ENCODE measurements at regions not wholly inside any gene's neighbourhood (a gene's known extent, or its start where the extent isn't known, plus 50 kb on each side); places are given as distances from the start of the nearest gene placed in this dataset.

DNA sequence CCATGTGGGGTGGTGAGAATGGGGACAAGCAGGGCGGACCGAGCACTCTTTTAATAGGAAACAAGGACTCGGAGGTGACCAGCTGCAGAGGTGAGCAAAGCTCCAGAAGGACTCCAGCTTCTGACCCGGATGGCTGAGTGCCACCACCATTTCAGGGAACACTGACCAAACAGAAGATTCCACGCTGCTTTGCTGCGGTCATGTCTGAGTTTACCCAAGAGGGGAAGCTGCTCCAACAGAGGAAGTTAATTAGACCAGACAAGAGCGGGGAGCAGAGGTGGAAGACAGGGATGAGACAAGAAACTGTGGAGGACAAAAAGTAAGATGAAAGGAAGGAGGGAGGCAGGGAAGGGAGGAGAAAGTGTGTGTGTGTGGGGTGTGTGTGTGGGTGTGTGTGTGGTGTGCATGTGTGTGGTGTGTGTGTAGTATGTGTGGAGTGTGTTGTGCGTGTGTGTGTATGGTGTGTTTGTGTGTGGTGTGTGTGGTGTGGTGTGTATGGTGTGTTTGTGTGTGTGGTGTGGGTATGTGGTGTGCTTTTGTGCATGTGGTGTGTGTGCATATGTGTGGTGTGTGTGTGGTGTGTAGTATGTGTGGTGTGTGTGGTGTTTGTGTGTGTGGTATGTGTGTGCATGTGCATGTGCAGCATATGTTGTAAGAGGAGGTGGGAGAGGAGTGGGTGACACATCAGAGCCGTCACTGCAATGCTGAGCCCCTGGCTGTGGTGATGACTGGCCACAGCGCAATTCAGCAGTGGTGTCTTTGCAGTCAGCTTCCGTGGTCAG is 82.2 kb upstream of the AKIP1 start (continued):
- TF ChIP-seq POLR2AphosphoS5 (IDR thresholded peaks at IDR 0.05; ENCODE audit: low read depth, low read length): no peak
- TF ChIP-seq FOSL2 (IDR thresholded peaks at IDR 0.05; ENCODE audit: borderline replicate concordance, low read depth): no peak
- TF ChIP-seq RFX5 (IDR thresholded peaks at IDR 0.05; ENCODE audit: low read length): no peak
- no peak for TF ChIP-seq NFIC (IDR thresholded peaks at IDR 0.05; ENCODE audit: borderline replicate concordance)

DNA sequence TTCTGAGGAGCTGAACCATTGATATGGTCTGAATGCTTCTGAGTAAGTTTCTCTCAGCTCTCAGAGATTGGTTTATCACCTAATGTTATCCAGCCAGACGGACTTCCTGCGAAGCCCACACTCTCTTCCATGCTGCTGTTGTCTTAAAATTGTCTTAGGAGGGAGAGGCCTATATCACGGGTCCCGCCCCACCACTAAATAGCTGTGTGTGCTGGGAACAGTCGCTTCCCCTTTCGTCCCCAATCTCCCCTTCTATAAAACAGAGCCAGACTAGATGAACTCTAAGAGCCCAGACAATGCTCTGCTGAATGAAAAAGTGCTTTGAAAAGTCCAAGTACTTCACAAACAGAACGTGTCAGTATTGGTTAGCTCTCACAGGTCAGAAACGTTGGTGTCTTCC is 81.4 kb upstream of the AKIP1 start:
- Histone ChIP-seq H3K4me1 (ENCODE audit: control insufficient read depth in 1 of 2, insufficient read depth in 2 of 2, low read depth in 1 of 2, low read length in 1 of 2) (peaks cover 34 to 36% of the 10 kb centered on the region in 2 experiments), H3K9ac (no peak overlapping the region)
- no peak for DNase-seq

More for the DNA sequence above, 81.4 kb upstream of the AKIP1 start:
- no peaks in the 10 kb centered on the region for H3K9me2 ChIP-seq
- H3K36me3 ChIP-seq (replicated peaks in 1 of 2; ENCODE audit: control insufficient read depth in 1 of 2, insufficient read depth in 2 of 2, low read length in 1 of 2): peaks cover 2 to 15% of the 10 kb centered on the region in 2 experiments
- H3K79me2 ChIP-seq (ENCODE audit: insufficient read depth): peaks cover 15% of the 10 kb centered on the region; the same call in 1 of the 2 replicates
- no peaks in the 10 kb centered on the region for H3K27me3 ChIP-seq (ENCODE audit: insufficient read depth)
- CTCF ChIA-PET: interaction anchor here (4.3 kb wide), 1 partner anchor 15 kb away, joined by 17 read pairs; no protein-coding TSS in a partner anchor
- TF ChIP-seq, protein P1, sequence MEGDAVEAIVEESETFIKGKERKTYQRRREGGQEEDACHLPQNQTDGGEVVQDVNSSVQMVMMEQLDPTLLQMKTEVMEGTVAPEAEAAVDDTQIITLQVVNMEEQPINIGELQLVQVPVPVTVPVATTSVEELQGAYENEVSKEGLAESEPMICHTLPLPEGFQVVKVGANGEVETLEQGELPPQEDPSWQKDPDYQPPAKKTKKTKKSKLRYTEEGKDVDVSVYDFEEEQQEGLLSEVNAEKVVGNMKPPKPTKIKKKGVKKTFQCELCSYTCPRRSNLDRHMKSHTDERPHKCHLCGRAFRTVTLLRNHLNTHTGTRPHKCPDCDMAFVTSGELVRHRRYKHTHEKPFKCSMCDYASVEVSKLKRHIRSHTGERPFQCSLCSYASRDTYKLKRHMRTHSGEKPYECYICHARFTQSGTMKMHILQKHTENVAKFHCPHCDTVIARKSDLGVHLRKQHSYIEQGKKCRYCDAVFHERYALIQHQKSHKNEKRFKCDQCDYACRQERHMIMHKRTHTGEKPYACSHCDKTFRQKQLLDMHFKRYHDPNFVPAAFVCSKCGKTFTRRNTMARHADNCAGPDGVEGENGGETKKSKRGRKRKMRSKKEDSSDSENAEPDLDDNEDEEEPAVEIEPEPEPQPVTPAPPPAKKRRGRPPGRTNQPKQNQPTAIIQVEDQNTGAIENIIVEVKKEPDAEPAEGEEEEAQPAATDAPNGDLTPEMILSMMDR (IDR thresholded peaks at IDR 0.05): no peak
- no peak for TF ChIP-seq EZH2phosphoT487 (IDR thresholded peaks at IDR 0.05; ENCODE audit: borderline replicate concordance, low read depth)
- TF ChIP-seq, protein P2, sequence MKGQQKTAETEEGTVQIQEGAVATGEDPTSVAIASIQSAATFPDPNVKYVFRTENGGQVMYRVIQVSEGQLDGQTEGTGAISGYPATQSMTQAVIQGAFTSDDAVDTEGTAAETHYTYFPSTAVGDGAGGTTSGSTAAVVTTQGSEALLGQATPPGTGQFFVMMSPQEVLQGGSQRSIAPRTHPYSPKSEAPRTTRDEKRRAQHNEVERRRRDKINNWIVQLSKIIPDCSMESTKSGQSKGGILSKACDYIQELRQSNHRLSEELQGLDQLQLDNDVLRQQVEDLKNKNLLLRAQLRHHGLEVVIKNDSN (IDR thresholded peaks at IDR 0.05; ENCODE audit: borderline replicate concordance, low read depth): no peak
- no peak for TF ChIP-seq ELF1 (IDR thresholded peaks at IDR 0.05)
- TF ChIP-seq, protein P3, sequence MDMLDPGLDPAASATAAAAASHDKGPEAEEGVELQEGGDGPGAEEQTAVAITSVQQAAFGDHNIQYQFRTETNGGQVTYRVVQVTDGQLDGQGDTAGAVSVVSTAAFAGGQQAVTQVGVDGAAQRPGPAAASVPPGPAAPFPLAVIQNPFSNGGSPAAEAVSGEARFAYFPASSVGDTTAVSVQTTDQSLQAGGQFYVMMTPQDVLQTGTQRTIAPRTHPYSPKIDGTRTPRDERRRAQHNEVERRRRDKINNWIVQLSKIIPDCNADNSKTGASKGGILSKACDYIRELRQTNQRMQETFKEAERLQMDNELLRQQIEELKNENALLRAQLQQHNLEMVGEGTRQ (IDR thresholded peaks at IDR 0.05; ENCODE audit: borderline replicate concordance, low read depth, low read length): no peak
- no peak for TF ChIP-seq GABPA (IDR thresholded peaks at IDR 0.05; ENCODE audit: low read depth)
- H3K4me3 ChIP-seq (ENCODE audit: low read depth in 2 of 2, low read length in 1 of 2): no peak overlapping the region
- 95% methylated on average over 8 of the region's 8 CpGs for WGBS (ENCODE audit: low lambda C conversion rate)
- no peak overlapping the region for H2AFZ ChIP-seq (ENCODE audit: low read depth)
- no peak overlapping the region for H3K27ac ChIP-seq (ENCODE audit: low read depth in 2 of 2, low read length in 1 of 2)
- H4K20me1 ChIP-seq (ENCODE audit: insufficient read depth): no peaks in the 10 kb centered on the region
- H3K4me2 ChIP-seq: no peak overlapping the region
- H3F3A ChIP-seq (replicated peaks; ENCODE audit: insufficient read depth): peaks cover 26% of the 10 kb centered on the region
- H3K9me3 ChIP-seq: no peaks in the 10 kb centered on the region
- POLR2A ChIA-PET: no interaction called here
